ENCODE measurements at regions not wholly inside any gene's neighbourhood (a gene's known extent, or its start where the extent isn't known, plus 50 kb on each side); places are given as distances from the start of the nearest gene placed in this dataset.

DNA sequence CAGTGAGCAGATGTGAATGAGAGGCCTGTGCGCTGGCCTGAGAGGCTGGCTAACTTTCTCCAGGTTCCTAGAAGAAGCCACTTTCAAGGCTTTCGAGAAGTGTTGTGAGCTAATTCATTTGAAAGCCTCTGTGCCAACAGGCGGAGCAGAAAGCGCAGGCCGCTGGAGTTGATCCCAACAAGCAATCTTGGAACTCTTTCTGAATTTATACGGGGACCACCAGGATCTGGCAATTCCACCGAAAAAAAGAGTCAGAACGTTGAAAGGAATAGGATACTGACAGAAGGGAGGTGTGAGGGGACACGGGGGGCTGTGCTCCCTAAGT, 71.3 kb upstream of the METRNL start:
- TF ChIP-seq EZH2 (optimal IDR thresholded peaks at IDR 0.05; ENCODE audit: low read depth, low read length), result no peak
- TF ChIP-seq CTCF (IDR thresholded peaks at IDR 0.05; ENCODE audit: low read length), result no peak

Data from MM.1S (cell line).